ENCODE measurements at regions not wholly inside any gene's neighbourhood (a gene's known extent, or its start where the extent isn't known, plus 50 kb on each side); places are given as distances from the start of the nearest gene placed in this dataset.
A peak's percentile ranks its signal among the peaks of the same experiment; 100 is the strongest.

GRCh38 chr18:45478889-45479288 lies 136.4 kb upstream of the SLC14A2 start:
- H3K79me2 ChIP-seq (ENCODE audit: insufficient read depth), result no peaks in the 10 kb centered on the region
- TF ChIP-seq NRF1 (IDR thresholded peaks at IDR 0.05; ENCODE audit: low read depth, low read length) (no peak), EZH2phosphoT487 (IDR thresholded peaks at IDR 0.05; ENCODE audit: borderline replicate concordance, low read depth) (no peak), USF1 (IDR thresholded peaks at IDR 0.05; ENCODE audit: borderline replicate concordance, low read depth) (no peak), FOXM1 (IDR thresholded peaks at IDR 0.05; ENCODE audit: low read depth) (no peak), PBX3 (IDR thresholded peaks at IDR 0.05) (no peak), TCF12 (IDR thresholded peaks at IDR 0.05) (no peak), TAF1 (IDR thresholded peaks at IDR 0.05; ENCODE audit: borderline replicate concordance, low read depth, low read length) (no peak), GATA2 (CRISPR knock-in tag; IDR thresholded peaks at IDR 0.05) (no peak), RCOR1 (IDR thresholded peaks at IDR 0.05; ENCODE audit: low read length) (no peak), GABPA (IDR thresholded peaks at IDR 0.05; ENCODE audit: low read depth) (no peak), MAX (IDR thresholded peaks at IDR 0.05; ENCODE audit: low read depth) (no peak), JUND (IDR thresholded peaks at IDR 0.05) (no peak), RAD21 (IDR thresholded peaks at IDR 0.05; ENCODE audit: low read length) (no peak)
- ChIA-PET CTCF (interaction anchor here (1.1 to 1.8 kb wide), 3 partner anchors 9 to 93 kb away, joined by 3 to 4 read pairs (median 4); no protein-coding TSS in a partner anchor), POLR2A (interaction anchor here (0.7 kb wide), 1 partner anchor 47 kb away, joined by 3 read pairs; no protein-coding TSS in a partner anchor)
- no peak overlapping the region for H3K9ac ChIP-seq
- peaks cover 0 to 10% of the 10 kb centered on the region in 2 experiments; a peak in 2 of 4 replicates for H3K4me1 ChIP-seq (ENCODE audit: control insufficient read depth in 1 of 2, insufficient read depth in 2 of 2, low read depth in 1 of 2, low read length in 1 of 2)
- H3K36me3 ChIP-seq (replicated peaks in 1 of 2; ENCODE audit: control insufficient read depth in 1 of 2, insufficient read depth in 2 of 2, low read length in 1 of 2), result no peaks in the 10 kb centered on the region
- 66% methylated on average over 3 of the region's 3 CpGs for WGBS (ENCODE audit: low lambda C conversion rate)
- no peaks in the 10 kb centered on the region for H3F3A ChIP-seq (replicated peaks; ENCODE audit: insufficient read depth)
- no peak overlapping the region for H2AFZ ChIP-seq (ENCODE audit: low read depth)
- no peak overlapping the region for H3K27ac ChIP-seq (ENCODE audit: low read depth in 2 of 2, low read length in 1 of 2)
- DNase-seq, result no peak
- H3K4me2 ChIP-seq, result no peak overlapping the region
- H3K9me2 ChIP-seq, result no peaks in the 10 kb centered on the region
- no peak overlapping the region for H3K4me3 ChIP-seq (ENCODE audit: low read depth in 2 of 2, low read length in 1 of 2)
- H3K27me3 ChIP-seq (ENCODE audit: insufficient read depth), result no peaks in the 10 kb centered on the region
- H4K20me1 ChIP-seq (ENCODE audit: insufficient read depth), result no peaks in the 10 kb centered on the region
- H3K9me3 ChIP-seq, result no peaks in the 10 kb centered on the region

GRCh38 chr18:45480219-45481015 lies 134.9 kb upstream of the SLC14A2 start:
- Histone ChIP-seq H3K27ac (ENCODE audit: low read depth in 2 of 2, low read length in 1 of 2) (peak overlapping the region in 1 of 2 experiments; percentile 55; a peak in 2 of 4 replicates), H3F3A (replicated peaks; ENCODE audit: insufficient read depth) (no peaks in the 10 kb centered on the region), H3K9me3 (no peaks in the 10 kb centered on the region), H2AFZ (ENCODE audit: low read depth) (no peak overlapping the region), H3K4me2 (no peak overlapping the region), H3K9me2 (no peaks in the 10 kb centered on the region), H4K20me1 (ENCODE audit: insufficient read depth) (no peaks in the 10 kb centered on the region), H3K36me3 (replicated peaks in 1 of 2; ENCODE audit: control insufficient read depth in 1 of 2, insufficient read depth in 2 of 2, low read length in 1 of 2) (no peaks in the 10 kb centered on the region), H3K9ac (no peak overlapping the region), H3K4me1 (ENCODE audit: control insufficient read depth in 1 of 2, insufficient read depth in 2 of 2, low read depth in 1 of 2, low read length in 1 of 2) (peaks cover 0 to 10% of the 10 kb centered on the region in 2 experiments; a peak in 2 of 4 replicates), H3K27me3 (ENCODE audit: insufficient read depth) (no peaks in the 10 kb centered on the region), H3K79me2 (ENCODE audit: insufficient read depth) (no peaks in the 10 kb centered on the region), H3K4me3 (ENCODE audit: low read depth in 2 of 2, low read length in 1 of 2) (no peak overlapping the region)
- 36% methylated on average over 1 of the region's 1 CpG for WGBS (ENCODE audit: low lambda C conversion rate)
- ChIA-PET POLR2A (no interaction called here), CTCF (interaction anchor here (0.8 kb wide), 1 partner anchor 10 kb away, joined by 5 read pairs; no protein-coding TSS in a partner anchor)
- DNase-seq, result no peak
- TF ChIP-seq CHD2 (IDR thresholded peaks at IDR 0.05; ENCODE audit: low read length, partially characterized antibody), result no peak
- no peak for TF ChIP-seq TEAD4 (IDR thresholded peaks at IDR 0.05; ENCODE audit: borderline replicate concordance, insufficient read depth)
- no peak for TF ChIP-seq MXI1 (IDR thresholded peaks at IDR 0.05; ENCODE audit: low read depth, low read length)
- no peak for TF ChIP-seq ZBTB33 (IDR thresholded peaks at IDR 0.05; ENCODE audit: borderline replicate concordance, low read depth)
- TF ChIP-seq TCF12 (IDR thresholded peaks at IDR 0.05), result no peak
- no peak for TF ChIP-seq IRF3 (IDR thresholded peaks at IDR 0.05; ENCODE audit: low read depth, low read length)
- TF ChIP-seq MEF2A (IDR thresholded peaks at IDR 0.05; ENCODE audit: borderline replicate concordance, low read depth), result no peak
- no peak for TF ChIP-seq MAX (IDR thresholded peaks at IDR 0.05; ENCODE audit: low read depth)
- no peak for TF ChIP-seq RAD21 (IDR thresholded peaks at IDR 0.05; ENCODE audit: low read length)
- TF ChIP-seq RFX5 (IDR thresholded peaks at IDR 0.05; ENCODE audit: low read length), result no peak
- TF ChIP-seq EZH2phosphoT487 (IDR thresholded peaks at IDR 0.05; ENCODE audit: borderline replicate concordance, low read depth), result no peak
- TF ChIP-seq FOXM1 (IDR thresholded peaks at IDR 0.05; ENCODE audit: low read depth), result no peak

Data from SK-N-SH (cell line).